ENCODE measurements at regions not wholly inside any gene's neighbourhood (a gene's known extent, or its start where the extent isn't known, plus 50 kb on each side); places are given as distances from the start of the nearest gene placed in this dataset.

DNA sequence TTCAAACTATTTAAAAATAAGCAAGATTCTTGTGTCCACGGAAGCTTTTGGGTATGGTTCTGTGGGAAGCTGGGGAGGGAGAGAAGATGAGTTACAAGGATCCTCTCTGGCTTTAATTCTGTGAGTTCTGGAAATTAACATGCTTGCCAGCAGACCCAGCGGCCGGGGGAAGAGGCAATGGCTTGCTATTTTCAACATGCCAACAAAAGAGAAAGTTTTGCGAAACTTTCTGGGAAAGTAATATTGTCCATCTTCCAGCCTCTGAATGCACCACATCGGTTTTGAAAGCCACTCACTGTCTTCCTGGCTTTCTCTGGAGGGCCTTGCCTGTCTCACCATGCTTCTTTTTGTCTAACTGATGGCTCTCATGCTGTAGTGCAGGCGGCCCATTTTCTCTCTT, 85.7 kb downstream of the EN1 start:
- Mint-ChIP-seq H3K4me1 (peaks cover 9% of the 10 kb centered on the region), H3K27me3 (ENCODE audit: insufficient read depth, low read depth) (peaks cover 4% of the 10 kb centered on the region), H3K9me3 (peaks cover 5% of the 10 kb centered on the region), H3K4me3 (no peak overlapping the region), H3K36me3 (no peaks in the 10 kb centered on the region), H3K27ac (no peak overlapping the region)
- peaks cover 95% of the 10 kb centered on the region for H3K27me3 ChIP-seq
- H3K4me3 ChIP-seq: no peak overlapping the region
- H3K4me1 ChIP-seq: no peaks in the 10 kb centered on the region
- H3K9ac ChIP-seq: no peak overlapping the region
- no peaks in the 10 kb centered on the region for H3K36me3 ChIP-seq
- H4K20me1 ChIP-seq (ENCODE audit: low read depth): no peaks in the 10 kb centered on the region
- H3K79me2 ChIP-seq (ENCODE audit: low read depth): no peaks in the 10 kb centered on the region
- H3F3A ChIP-seq (ENCODE audit: low read depth): no peaks in the 10 kb centered on the region
- no peak overlapping the region for H3K4me2 ChIP-seq
- H3K9me3 ChIP-seq (ENCODE audit: low read depth): no peaks in the 10 kb centered on the region
- TF ChIP-seq EZH2 (IDR thresholded peaks at IDR 0.05) (no peak), EZH2phosphoT487 (IDR thresholded peaks at IDR 0.05) (no peak)
- TF ChIP-seq, protein P1, sequence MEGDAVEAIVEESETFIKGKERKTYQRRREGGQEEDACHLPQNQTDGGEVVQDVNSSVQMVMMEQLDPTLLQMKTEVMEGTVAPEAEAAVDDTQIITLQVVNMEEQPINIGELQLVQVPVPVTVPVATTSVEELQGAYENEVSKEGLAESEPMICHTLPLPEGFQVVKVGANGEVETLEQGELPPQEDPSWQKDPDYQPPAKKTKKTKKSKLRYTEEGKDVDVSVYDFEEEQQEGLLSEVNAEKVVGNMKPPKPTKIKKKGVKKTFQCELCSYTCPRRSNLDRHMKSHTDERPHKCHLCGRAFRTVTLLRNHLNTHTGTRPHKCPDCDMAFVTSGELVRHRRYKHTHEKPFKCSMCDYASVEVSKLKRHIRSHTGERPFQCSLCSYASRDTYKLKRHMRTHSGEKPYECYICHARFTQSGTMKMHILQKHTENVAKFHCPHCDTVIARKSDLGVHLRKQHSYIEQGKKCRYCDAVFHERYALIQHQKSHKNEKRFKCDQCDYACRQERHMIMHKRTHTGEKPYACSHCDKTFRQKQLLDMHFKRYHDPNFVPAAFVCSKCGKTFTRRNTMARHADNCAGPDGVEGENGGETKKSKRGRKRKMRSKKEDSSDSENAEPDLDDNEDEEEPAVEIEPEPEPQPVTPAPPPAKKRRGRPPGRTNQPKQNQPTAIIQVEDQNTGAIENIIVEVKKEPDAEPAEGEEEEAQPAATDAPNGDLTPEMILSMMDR (IDR thresholded peaks at IDR 0.05): no peak
- no peak overlapping the region for H3K27ac ChIP-seq
- H2AFZ ChIP-seq (replicated peaks): no peak overlapping the region
- DNase-seq (ENCODE audit: low spot score): no peak

DNA sequence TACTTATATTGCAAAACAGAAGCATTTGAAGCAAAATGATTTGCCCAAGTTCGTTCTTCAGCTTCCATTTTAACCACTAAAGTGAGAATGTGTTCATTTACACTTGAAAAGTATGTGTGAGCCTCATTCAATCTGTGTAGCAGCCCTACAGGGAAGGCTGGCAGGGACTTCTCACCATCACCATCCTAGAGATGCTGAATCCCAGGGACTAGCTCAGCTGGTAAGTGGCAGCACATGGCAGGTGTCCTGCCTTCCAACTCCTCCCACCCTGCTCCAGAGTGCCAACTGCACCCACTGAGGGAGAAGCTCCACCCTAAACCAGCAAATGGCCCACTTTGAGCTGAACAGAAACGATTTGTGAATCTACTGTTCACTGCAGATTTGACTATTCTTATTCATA, 91.5 kb downstream of the EN1 start:
- no peaks in the 10 kb centered on the region for H4K20me1 ChIP-seq (ENCODE audit: low read depth)
- H3K4me3 ChIP-seq: no peak overlapping the region
- no peak overlapping the region for H3K4me3 Mint-ChIP-seq
- peaks cover 46% of the 10 kb centered on the region for H3K27me3 ChIP-seq
- no peaks in the 10 kb centered on the region for H3K36me3 ChIP-seq
- no peaks in the 10 kb centered on the region for H3K36me3 Mint-ChIP-seq
- H3K9ac ChIP-seq: no peak overlapping the region
- no peak overlapping the region for H3K27ac ChIP-seq
- no peaks in the 10 kb centered on the region for H3K79me2 ChIP-seq (ENCODE audit: low read depth)
- H3F3A ChIP-seq (ENCODE audit: low read depth): no peaks in the 10 kb centered on the region
- H3K4me1 Mint-ChIP-seq: no peaks in the 10 kb centered on the region
- DNase-seq (ENCODE audit: low spot score): no peak
- no peak overlapping the region for H3K4me2 ChIP-seq
- no peaks in the 10 kb centered on the region for H3K9me3 ChIP-seq (ENCODE audit: low read depth)
- peaks cover 3% of the 10 kb centered on the region for H3K27me3 Mint-ChIP-seq (ENCODE audit: insufficient read depth, low read depth)
- no peaks in the 10 kb centered on the region for H3K4me1 ChIP-seq
- peaks cover 5% of the 10 kb centered on the region for H3K9me3 Mint-ChIP-seq
- H2AFZ ChIP-seq (replicated peaks): no peak overlapping the region
- TF ChIP-seq, protein P1 (IDR thresholded peaks at IDR 0.05): no peak
- TF ChIP-seq EZH2phosphoT487 (IDR thresholded peaks at IDR 0.05) (no peak), EZH2 (IDR thresholded peaks at IDR 0.05) (no peak)
- no peak overlapping the region for H3K27ac Mint-ChIP-seq

DNA sequence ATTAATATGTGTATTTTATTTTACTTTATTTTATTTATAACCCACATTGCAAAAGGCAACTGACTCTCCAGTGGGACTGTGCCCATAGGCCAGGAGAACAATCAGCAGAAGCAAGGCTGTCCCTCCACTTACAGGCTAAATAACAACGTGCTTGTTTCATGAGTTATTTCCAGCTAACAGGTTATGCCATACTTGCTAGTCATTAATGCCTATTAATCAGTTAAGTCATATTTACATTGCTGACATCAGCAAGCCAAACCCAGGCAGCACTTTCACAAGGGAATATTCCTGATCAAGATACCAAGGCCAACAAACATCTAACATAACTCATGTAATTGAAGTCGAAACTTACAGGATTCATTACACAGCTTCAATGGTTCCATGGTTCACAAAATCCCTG, 92.1 kb downstream of the EN1 start:
- DNase-seq (ENCODE audit: low spot score): no peak
- no peaks in the 10 kb centered on the region for H3K36me3 ChIP-seq
- H3K79me2 ChIP-seq (ENCODE audit: low read depth): no peaks in the 10 kb centered on the region
- no peaks in the 10 kb centered on the region for H3K4me1 Mint-ChIP-seq
- H3K4me3 ChIP-seq: no peak overlapping the region
- no peak overlapping the region for H3K4me3 Mint-ChIP-seq
- H3K27ac ChIP-seq: no peak overlapping the region
- H3F3A ChIP-seq (ENCODE audit: low read depth): no peaks in the 10 kb centered on the region
- H3K9me3 Mint-ChIP-seq: peaks cover 5% of the 10 kb centered on the region
- TF ChIP-seq EZH2 (IDR thresholded peaks at IDR 0.05) (no peak), EZH2phosphoT487 (IDR thresholded peaks at IDR 0.05) (no peak)
- TF ChIP-seq, protein P1 (IDR thresholded peaks at IDR 0.05): no peak
- no peaks in the 10 kb centered on the region for H3K9me3 ChIP-seq (ENCODE audit: low read depth)
- H3K9ac ChIP-seq: no peak overlapping the region
- H4K20me1 ChIP-seq (ENCODE audit: low read depth): no peaks in the 10 kb centered on the region
- H3K36me3 Mint-ChIP-seq: no peaks in the 10 kb centered on the region
- peaks cover 3% of the 10 kb centered on the region for H3K27me3 Mint-ChIP-seq (ENCODE audit: insufficient read depth, low read depth)
- H2AFZ ChIP-seq (replicated peaks): no peak overlapping the region
- H3K4me2 ChIP-seq: no peak overlapping the region
- no peaks in the 10 kb centered on the region for H3K4me1 ChIP-seq
- H3K27me3 ChIP-seq: peaks cover 40% of the 10 kb centered on the region
- no peak overlapping the region for H3K27ac Mint-ChIP-seq

Data from neural progenitor cell (in vitro differentiated cells).